SU-DHL-6 (cell line): ENCODE measurements at regions not wholly inside any gene's neighbourhood (a gene's known extent, or its start where the extent isn't known, plus 50 kb on each side); places are given as distances from the start of the nearest gene placed in this dataset.

Experiments
- H2AFZ ChIP-seq: fragments of 200-600 bp; sonication (generic); 2 replicates; pipeline ENCODE4 v1.6.1; 2014; ENCODE audit warnings: low read depth, mild to moderate bottlenecking, moderate library complexity, mixed read lengths, antibody characterized with exemption, low read length; ENCODE audit not compliant: severe bottlenecking
- H3F3A ChIP-seq: fragments of 200-600 bp; shearing (Covaris generic); 2 replicates; pipeline ENCODE4 v1.6.0; 2016; ENCODE audit warnings: antibody characterized with exemption, mild to moderate bottlenecking; ENCODE audit not compliant: insufficient read depth
- H3K27ac ChIP-seq: fragments of 200-600 bp; sonication (generic); 2 replicates; pipeline ENCODE4 v1.5.1; 2016; ENCODE audit warnings: low read depth, mild to moderate bottlenecking, low read length, moderate library complexity, mixed read lengths
- H3K27me3 ChIP-seq: fragments of 200-600 bp; sonication (generic), shearing (Covaris generic); 2 replicates; pipeline ENCODE4 v1.6.0; 2014; ENCODE audit warnings: mild to moderate bottlenecking, low read length
- H3K36me3 ChIP-seq: fragments of 200-600 bp; sonication (generic); 2 replicates; pipeline ENCODE4 v1.6.1; 2014; ENCODE audit warnings: mild to moderate bottlenecking, low read length, mixed read lengths
- H3K4me2 ChIP-seq: fragments of 300-600, 200-600 bp; shearing (Covaris generic), sonication (generic); 2 replicates; pipeline ENCODE4 v1.6.0; 2014; ENCODE audit warnings: low read length, low read depth, mild to moderate bottlenecking; ENCODE audit not compliant: poor library complexity, severe bottlenecking
- H3K4me3 ChIP-seq: fragments of 200-600 bp; sonication (generic); 2 replicates; pipeline ENCODE4 v1.5.1; 2014; ENCODE audit warnings: antibody characterized with exemption, low read length, mild to moderate bottlenecking, mixed read lengths; ENCODE audit not compliant: insufficient read depth, poor library complexity, severe bottlenecking
- H3K79me2 ChIP-seq: fragments of 200-600 bp; sonication (generic); 2 replicates; pipeline ENCODE4 v1.6.1; 2014; ENCODE audit warnings: mild to moderate bottlenecking, low read length, moderate library complexity; ENCODE audit not compliant: insufficient read depth
- H3K9ac ChIP-seq: fragments of 200-600 bp; sonication (generic); 2 replicates; pipeline ENCODE4 v1.7.0; 2014; ENCODE audit warnings: mild to moderate bottlenecking, low read length
- H3K9me2 ChIP-seq: fragments of 200-600 bp; sonication (generic); replicated peaks from 2 replicates; pipeline ENCODE4 v1.6.1; 2014; ENCODE audit warnings: low read length; ENCODE audit not compliant: insufficient read depth
- H3K9me3 ChIP-seq: fragments of 200-600 bp; sonication (generic); 2 replicates; pipeline ENCODE4 v1.6.1; 2014; ENCODE audit warnings: low read length, mixed read lengths; ENCODE audit not compliant: insufficient read depth
- H4K20me1 ChIP-seq: fragments of 200-600 bp; sonication (generic); 2 replicates; pipeline ENCODE4 v1.6.1; 2014; ENCODE audit warnings: low read depth, mild to moderate bottlenecking, antibody characterized with exemption, low read length, moderate library complexity, mixed read lengths
- EZH2phosphoT487 ChIP-seq: fragments of 200-600 bp; sonication (generic), shearing (Covaris generic); conservative IDR thresholded peaks from 2 replicates; pipeline ENCODE4 v1.6.1; 2018; ENCODE audit warnings: mild to moderate bottlenecking, antibody characterized with exemption, low read length, moderate library complexity, mixed read lengths
- TF ChIP-seq, protein P1 (sequence below): fragments of 200-600 bp; sonication (generic); IDR thresholded peaks from one replicate; pipeline ENCODE4 v1.5.1; 2017; ENCODE audit warnings: antibody characterized with exemption, mild to moderate bottlenecking, low read length, moderate library complexity; ENCODE audit not compliant: insufficient read depth, poor library complexity, severe bottlenecking

DNA sequence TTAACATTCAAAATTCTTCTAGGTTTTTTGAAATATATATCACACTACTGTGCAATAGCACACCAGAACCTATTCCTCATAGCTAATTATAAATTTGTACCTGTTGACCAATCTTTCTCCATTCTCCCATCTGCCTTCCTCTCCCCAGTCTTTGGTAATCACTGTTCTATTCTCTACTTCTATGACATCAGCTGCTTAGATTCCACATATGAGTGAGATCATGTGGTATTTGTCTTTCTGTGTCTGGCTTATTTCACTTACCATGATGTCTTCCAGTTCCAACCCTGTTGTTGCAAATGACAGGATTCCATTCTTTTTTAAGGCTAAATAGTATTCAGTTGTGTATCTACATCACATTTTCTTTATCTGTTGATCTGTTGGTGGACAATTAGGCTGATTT, 54.4 kb upstream of the CCDC6 start:
- no peak overlapping the region for H3K4me3 ChIP-seq
- no peak overlapping the region for H3K27ac ChIP-seq

DNA sequence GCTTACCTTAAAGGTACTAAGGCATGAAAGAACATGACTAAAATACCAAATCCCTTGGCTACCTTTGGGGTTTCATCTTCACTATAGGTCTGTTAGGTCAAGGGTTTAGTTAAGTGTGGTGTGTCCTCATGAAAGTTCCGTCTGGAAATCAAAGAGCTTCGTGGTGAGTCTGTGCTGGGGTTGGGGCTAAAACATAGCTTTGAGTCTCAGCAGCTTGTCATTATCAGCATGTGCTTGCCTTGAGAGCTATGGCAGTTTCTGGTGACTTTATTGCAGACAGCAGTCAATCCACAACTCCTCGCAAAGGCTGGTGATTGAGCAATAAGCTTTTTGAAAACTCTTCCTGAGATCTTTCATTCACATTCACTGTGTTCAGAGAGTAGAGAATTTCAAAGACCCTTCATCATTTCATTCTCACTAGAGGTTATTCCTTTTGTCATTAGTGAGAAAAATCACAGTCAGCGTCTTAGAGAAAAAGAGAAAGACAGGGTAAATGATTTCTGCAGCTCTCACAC, 53.2 kb upstream of the CCDC6 start:
- no peak for TF ChIP-seq EZH2phosphoT487
- TF ChIP-seq, protein P1, sequence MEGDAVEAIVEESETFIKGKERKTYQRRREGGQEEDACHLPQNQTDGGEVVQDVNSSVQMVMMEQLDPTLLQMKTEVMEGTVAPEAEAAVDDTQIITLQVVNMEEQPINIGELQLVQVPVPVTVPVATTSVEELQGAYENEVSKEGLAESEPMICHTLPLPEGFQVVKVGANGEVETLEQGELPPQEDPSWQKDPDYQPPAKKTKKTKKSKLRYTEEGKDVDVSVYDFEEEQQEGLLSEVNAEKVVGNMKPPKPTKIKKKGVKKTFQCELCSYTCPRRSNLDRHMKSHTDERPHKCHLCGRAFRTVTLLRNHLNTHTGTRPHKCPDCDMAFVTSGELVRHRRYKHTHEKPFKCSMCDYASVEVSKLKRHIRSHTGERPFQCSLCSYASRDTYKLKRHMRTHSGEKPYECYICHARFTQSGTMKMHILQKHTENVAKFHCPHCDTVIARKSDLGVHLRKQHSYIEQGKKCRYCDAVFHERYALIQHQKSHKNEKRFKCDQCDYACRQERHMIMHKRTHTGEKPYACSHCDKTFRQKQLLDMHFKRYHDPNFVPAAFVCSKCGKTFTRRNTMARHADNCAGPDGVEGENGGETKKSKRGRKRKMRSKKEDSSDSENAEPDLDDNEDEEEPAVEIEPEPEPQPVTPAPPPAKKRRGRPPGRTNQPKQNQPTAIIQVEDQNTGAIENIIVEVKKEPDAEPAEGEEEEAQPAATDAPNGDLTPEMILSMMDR: no peak
- Histone ChIP-seq H3K27ac (no peak overlapping the region), H3F3A (no peaks in the 10 kb centered on the region)

More for the DNA sequence above, 54.4 kb upstream of the CCDC6 start:
- Histone ChIP-seq H3K27me3 (no peaks in the 10 kb centered on the region), H2AFZ (no peak overlapping the region), H3K9me3 (no peaks in the 10 kb centered on the region), H3F3A (no peaks in the 10 kb centered on the region), H3K9ac (no peak overlapping the region), H4K20me1 (no peaks in the 10 kb centered on the region), H3K4me2 (no peak overlapping the region), H3K9me2 (no peaks in the 10 kb centered on the region), H3K36me3 (no peaks in the 10 kb centered on the region), H3K79me2 (no peaks in the 10 kb centered on the region)
- TF ChIP-seq, protein P1: no peak
- TF ChIP-seq EZH2phosphoT487: no peak

DNA sequence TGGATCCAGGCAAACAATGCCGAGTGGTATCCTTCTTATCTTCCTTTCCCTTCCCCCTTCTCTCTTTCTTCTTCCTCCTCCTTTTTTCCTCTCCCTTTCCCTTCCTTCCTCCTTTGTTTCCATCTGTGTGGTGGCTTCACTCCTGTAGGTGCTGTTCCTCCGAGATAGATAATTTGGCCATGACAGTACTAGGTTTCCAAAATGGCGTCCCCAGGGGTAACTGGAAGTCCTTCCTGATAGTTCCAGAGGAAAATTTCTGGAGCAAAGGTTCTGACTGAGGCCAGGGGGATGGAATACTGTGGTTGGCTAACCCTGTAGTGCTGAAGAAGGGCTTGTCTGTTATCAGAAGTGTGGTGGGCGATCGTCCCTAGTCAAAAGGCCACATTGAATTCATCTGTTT, 52.5 kb upstream of the CCDC6 start:
- Histone ChIP-seq H3K9me3 (no peaks in the 10 kb centered on the region), H3K27ac (no peak overlapping the region), H3K9me2 (no peaks in the 10 kb centered on the region), H2AFZ (no peak overlapping the region), H3K36me3 (no peaks in the 10 kb centered on the region), H4K20me1 (no peaks in the 10 kb centered on the region), H3K4me3 (no peak overlapping the region), H3K79me2 (no peaks in the 10 kb centered on the region), H3K4me2 (no peak overlapping the region), H3F3A (no peaks in the 10 kb centered on the region), H3K9ac (no peak overlapping the region), H3K27me3 (no peaks in the 10 kb centered on the region)
- no peak for TF ChIP-seq EZH2phosphoT487
- TF ChIP-seq, protein P1: no peak

More for the DNA sequence above, 53.2 kb upstream of the CCDC6 start:
- no peak overlapping the region for H3K9ac ChIP-seq
- H2AFZ ChIP-seq: no peak overlapping the region
- no peaks in the 10 kb centered on the region for H3K27me3 ChIP-seq
- H4K20me1 ChIP-seq: no peaks in the 10 kb centered on the region
- no peaks in the 10 kb centered on the region for H3K9me3 ChIP-seq
- H3K9me2 ChIP-seq: no peaks in the 10 kb centered on the region
- no peaks in the 10 kb centered on the region for H3K36me3 ChIP-seq
- no peak overlapping the region for H3K4me2 ChIP-seq
- no peak overlapping the region for H3K4me3 ChIP-seq
- no peaks in the 10 kb centered on the region for H3K79me2 ChIP-seq

- Histone ChIP-seq H4K20me1 (no peaks in the 10 kb centered on the region), H3K9me3 (no peaks in the 10 kb centered on the region), H3K79me2 (no peaks in the 10 kb centered on the region), H3K27me3 (no peaks in the 10 kb centered on the region), H3K36me3 (no peaks in the 10 kb centered on the region), H3K4me2 (no peak overlapping the region), H3K27ac (no peak overlapping the region), H3F3A (no peaks in the 10 kb centered on the region), H3K9me2 (no peaks in the 10 kb centered on the region), H3K9ac (no peak overlapping the region), H2AFZ (no peak overlapping the region), H3K4me3 (no peak overlapping the region)
- TF ChIP-seq, protein P1: no peak
- no peak for TF ChIP-seq EZH2phosphoT487
Observed at GRCh38 chr10:59957975-59958374, 51.6 kb upstream of the CCDC6 start.
